Lower leg skin (tissue), 4 donors: ENCODE measurements at regions not wholly inside any gene's neighbourhood (a gene's known extent, or its start where the extent isn't known, plus 50 kb on each side); places are given as distances from the start of the nearest gene placed in this dataset.

Source experiments
- DNase-seq, 2 donors: peaks; one replicate each; pipeline ENCODE4 v3.0.0-alpha.2; 2019; ENCODE audit warnings: low spot score in 2 of 2
- H3K4me3 ChIP-seq: fragments of 200-600 bp; sonication (generic); 2 replicates; pipeline ENCODE4 v1.5.1; 2017; ENCODE audit warnings: mild to moderate bottlenecking, low read depth; ENCODE audit not compliant: poor library complexity, severe bottlenecking
- POLR2A ChIP-seq, 2 donors: fragments of 450-650 bp; IDR thresholded peaks; one replicate each; pipeline ENCODE4 v1.6.1; 2016 to 2017; ENCODE audit warnings: antibody characterized with exemption in 2 of 2, mild to moderate bottlenecking in 1 of 2, moderate library complexity in 1 of 2
- WGBS, 2 donors: methylation state at CpG; one replicate each; pipeline ENCODE4 v1.1.5; 2018; 5-methylcytosine and 5-hydroxymethylcytosine counted together
- intact Hi-C: fragments of 100-400 bp; cut with DNase I; formaldehyde crosslinking; loops from one replicate; pipeline ENCODE4 v1.15.0; 2023; ENCODE audit warnings: low total_unique reads
- TF ChIP-seq, protein P1 (sequence below), 3 donors: fragments of 450-650 bp; IDR thresholded peaks; one replicate each; pipeline ENCODE4 v1.5.1; 2016; ENCODE audit warnings: antibody characterized with exemption in 3 of 3, mild to moderate bottlenecking in 3 of 3, moderate library complexity in 2 of 3

DNA sequence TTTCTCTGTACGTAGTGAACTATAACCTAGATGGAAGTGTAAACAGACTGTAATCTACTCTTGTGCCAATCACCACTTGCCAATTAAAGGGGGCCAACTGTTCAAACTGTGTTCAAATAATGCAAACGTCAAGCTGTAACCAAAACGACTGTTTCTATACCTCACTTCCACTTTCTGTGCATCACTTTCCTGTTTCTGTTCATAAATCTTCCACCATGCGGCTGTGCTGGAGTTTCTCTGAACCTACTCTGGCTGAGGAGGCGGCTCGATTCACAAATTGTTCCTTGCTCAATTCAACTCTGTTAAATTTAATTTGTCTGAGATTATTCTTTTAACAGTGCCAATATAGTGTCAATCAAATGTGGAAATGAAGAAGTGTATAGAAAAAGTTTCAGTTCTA, 206.7 kb upstream of the TBC1D5 start:
- 57 to 60% methylated on average over 6 of the region's 6 CpGs for WGBS, 2 donors
- no peak for DNase-seq
- H3K4me3 ChIP-seq = no peak overlapping the region
- intact Hi-C loops = no loop called here
- TF ChIP-seq POLR2A (IDR thresholded peaks at IDR 0.05) = no peak
- TF ChIP-seq, protein P1, sequence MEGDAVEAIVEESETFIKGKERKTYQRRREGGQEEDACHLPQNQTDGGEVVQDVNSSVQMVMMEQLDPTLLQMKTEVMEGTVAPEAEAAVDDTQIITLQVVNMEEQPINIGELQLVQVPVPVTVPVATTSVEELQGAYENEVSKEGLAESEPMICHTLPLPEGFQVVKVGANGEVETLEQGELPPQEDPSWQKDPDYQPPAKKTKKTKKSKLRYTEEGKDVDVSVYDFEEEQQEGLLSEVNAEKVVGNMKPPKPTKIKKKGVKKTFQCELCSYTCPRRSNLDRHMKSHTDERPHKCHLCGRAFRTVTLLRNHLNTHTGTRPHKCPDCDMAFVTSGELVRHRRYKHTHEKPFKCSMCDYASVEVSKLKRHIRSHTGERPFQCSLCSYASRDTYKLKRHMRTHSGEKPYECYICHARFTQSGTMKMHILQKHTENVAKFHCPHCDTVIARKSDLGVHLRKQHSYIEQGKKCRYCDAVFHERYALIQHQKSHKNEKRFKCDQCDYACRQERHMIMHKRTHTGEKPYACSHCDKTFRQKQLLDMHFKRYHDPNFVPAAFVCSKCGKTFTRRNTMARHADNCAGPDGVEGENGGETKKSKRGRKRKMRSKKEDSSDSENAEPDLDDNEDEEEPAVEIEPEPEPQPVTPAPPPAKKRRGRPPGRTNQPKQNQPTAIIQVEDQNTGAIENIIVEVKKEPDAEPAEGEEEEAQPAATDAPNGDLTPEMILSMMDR (IDR thresholded peaks at IDR 0.05) = no peak

DNA sequence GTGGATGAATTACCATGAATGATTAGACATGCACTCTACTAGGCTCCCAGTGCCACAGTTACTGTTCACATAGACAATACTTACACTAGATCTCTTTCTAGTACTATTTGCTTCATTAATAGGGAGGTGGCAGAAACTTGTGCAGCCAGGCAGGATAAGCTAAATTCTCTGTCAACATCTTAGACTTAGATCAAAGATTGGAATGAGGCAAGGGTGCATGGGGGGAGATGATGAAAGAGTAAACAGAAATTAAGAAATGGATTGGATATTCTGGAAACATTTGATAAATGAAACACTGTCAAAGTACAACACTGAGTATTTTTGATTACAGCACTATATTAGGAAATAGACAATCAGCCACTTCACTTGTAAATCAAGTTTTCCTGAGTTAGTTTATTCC, 205.4 kb upstream of the TBC1D5 start:
- H3K4me3 ChIP-seq = no peak overlapping the region
- TF ChIP-seq POLR2A (IDR thresholded peaks at IDR 0.05) = no peak
- TF ChIP-seq, protein P1 (IDR thresholded peaks at IDR 0.05) = no peak
- no peak for DNase-seq
- intact Hi-C loops = no loop called here

- no peak overlapping the region for H3K4me3 ChIP-seq
- no peak for TF ChIP-seq POLR2A (IDR thresholded peaks at IDR 0.05)
- TF ChIP-seq, protein P1 (IDR thresholded peaks at IDR 0.05) = no peak
- no peak for DNase-seq
- WGBS, 2 donors = 75 to 83% methylated on average over 6 of the region's 6 CpGs
- intact Hi-C loops = no loop called here
These were observed 204.2 kb upstream of the TBC1D5 start for GRCh38 chr3:17946619-17947018.

- 66 to 77% methylated on average over 6 of the region's 6 CpGs for WGBS, 2 donors
- TF ChIP-seq, protein P1 (IDR thresholded peaks at IDR 0.05) = no peak
- TF ChIP-seq POLR2A (IDR thresholded peaks at IDR 0.05) = no peak
- no peak overlapping the region for H3K4me3 ChIP-seq
- DNase-seq = no peak
- intact Hi-C loops = no loop called here
These were observed 203.5 kb upstream of the TBC1D5 start for GRCh38 chr3:17945799-17946399.

- no peak overlapping the region for H3K4me3 ChIP-seq
- 53 to 56% methylated on average over 2 of the region's 2 CpGs for WGBS, 2 donors
- DNase-seq = no peak
- TF ChIP-seq POLR2A (IDR thresholded peaks at IDR 0.05) = no peak
- TF ChIP-seq, protein P1 (IDR thresholded peaks at IDR 0.05) = no peak
- intact Hi-C loops = no loop called here
These were observed 202.8 kb upstream of the TBC1D5 start for GRCh38 chr3:17945018-17945798.
